ENCODE measurements at regions not wholly inside any gene's neighbourhood (a gene's known extent, or its start where the extent isn't known, plus 50 kb on each side); places are given as distances from the start of the nearest gene placed in this dataset.

- POLR2A ChIA-PET, result interaction anchor here (1.0 kb wide), 1 partner anchor 22 kb away, joined by 4 read pairs; no protein-coding TSS in a partner anchor
- CTCF ChIA-PET (ENCODE audit: unreplicated experiment), result no interaction called here
- TF ChIP-seq EZH2phosphoT487 (IDR thresholded peaks at IDR 0.05; ENCODE audit: borderline replicate concordance, low read depth, low read length), result no peak
- TF ChIP-seq, protein P1, sequence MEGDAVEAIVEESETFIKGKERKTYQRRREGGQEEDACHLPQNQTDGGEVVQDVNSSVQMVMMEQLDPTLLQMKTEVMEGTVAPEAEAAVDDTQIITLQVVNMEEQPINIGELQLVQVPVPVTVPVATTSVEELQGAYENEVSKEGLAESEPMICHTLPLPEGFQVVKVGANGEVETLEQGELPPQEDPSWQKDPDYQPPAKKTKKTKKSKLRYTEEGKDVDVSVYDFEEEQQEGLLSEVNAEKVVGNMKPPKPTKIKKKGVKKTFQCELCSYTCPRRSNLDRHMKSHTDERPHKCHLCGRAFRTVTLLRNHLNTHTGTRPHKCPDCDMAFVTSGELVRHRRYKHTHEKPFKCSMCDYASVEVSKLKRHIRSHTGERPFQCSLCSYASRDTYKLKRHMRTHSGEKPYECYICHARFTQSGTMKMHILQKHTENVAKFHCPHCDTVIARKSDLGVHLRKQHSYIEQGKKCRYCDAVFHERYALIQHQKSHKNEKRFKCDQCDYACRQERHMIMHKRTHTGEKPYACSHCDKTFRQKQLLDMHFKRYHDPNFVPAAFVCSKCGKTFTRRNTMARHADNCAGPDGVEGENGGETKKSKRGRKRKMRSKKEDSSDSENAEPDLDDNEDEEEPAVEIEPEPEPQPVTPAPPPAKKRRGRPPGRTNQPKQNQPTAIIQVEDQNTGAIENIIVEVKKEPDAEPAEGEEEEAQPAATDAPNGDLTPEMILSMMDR (conservative IDR thresholded peaks at IDR 0.05; ENCODE audit: low read length), result no peak
These were observed 118.3 kb upstream of the SYNPR start for GRCh38 chr3:63159764-63160163.

DNA sequence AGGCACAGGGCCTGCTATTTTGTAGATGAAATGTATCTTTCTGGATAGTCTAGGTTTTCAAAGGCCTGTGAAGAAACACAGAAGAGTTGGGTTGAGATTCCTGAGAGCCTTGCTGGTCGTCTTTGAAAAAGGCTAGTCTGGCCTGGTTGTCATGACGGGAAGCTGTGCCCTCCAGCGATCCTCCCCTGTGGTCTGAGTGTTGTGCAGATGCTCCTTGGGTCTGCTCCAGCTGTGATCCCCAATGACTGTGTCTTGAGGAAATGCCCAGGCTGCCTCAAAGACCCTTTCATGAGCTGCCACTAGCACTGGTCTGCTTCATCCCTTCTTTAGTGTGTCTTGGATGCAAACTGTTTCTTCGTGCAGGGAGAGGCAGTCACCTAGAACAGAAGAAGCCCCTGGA, 111.0 kb upstream of the SYNPR start:
- Histone ChIP-seq H3K9me3 (ENCODE audit: low read length) (no peaks in the 10 kb centered on the region), H3K4me3 (ENCODE audit: low read depth, low read length, poor library complexity, severe bottlenecking) (no peak overlapping the region), H3K79me2 (ENCODE audit: insufficient read depth, low read depth, low read length) (no peaks in the 10 kb centered on the region), H3K27ac (ENCODE audit: low read depth, low read length, poor library complexity, severe bottlenecking) (no peak overlapping the region), H3K4me2 (ENCODE audit: low read length) (no peak overlapping the region), H3K9me2 (ENCODE audit: insufficient read depth, low read length) (no peaks in the 10 kb centered on the region), H3K4me1 (ENCODE audit: insufficient read depth, low read length, poor library complexity, severe bottlenecking) (no peaks in the 10 kb centered on the region), H4K20me1 (ENCODE audit: insufficient read depth, low read length) (no peaks in the 10 kb centered on the region), H2AFZ (ENCODE audit: low read length) (no peak overlapping the region), H3K36me3 (ENCODE audit: insufficient read depth, low read length) (no peaks in the 10 kb centered on the region)
- intact Hi-C loops (cut with micrococcal nuclease; ENCODE audit: unreplicated experiment), result no loop called here
- CTCF ChIA-PET (ENCODE audit: unreplicated experiment), result no interaction called here
- BruUV-seq (replicated peaks), result no TSS peak
- POLR2A ChIA-PET, result no interaction called here
- TF ChIP-seq, protein P1 (conservative IDR thresholded peaks at IDR 0.05; ENCODE audit: low read length), result no peak
- no peak for TF ChIP-seq EZH2phosphoT487 (IDR thresholded peaks at IDR 0.05; ENCODE audit: borderline replicate concordance, low read depth, low read length)
- DNase-seq (ENCODE audit: low spot score), result no peak

More at GRCh38 chr3:63159764-63160163, 118.3 kb upstream of the SYNPR start:
- Histone ChIP-seq H4K20me1 (ENCODE audit: insufficient read depth, low read length) (no peaks in the 10 kb centered on the region), H3K9me2 (ENCODE audit: insufficient read depth, low read length) (no peaks in the 10 kb centered on the region), H3K79me2 (ENCODE audit: insufficient read depth, low read depth, low read length) (no peaks in the 10 kb centered on the region), H3K4me2 (ENCODE audit: low read length) (no peak overlapping the region), H2AFZ (ENCODE audit: low read length) (no peak overlapping the region), H3K4me3 (ENCODE audit: low read depth, low read length, poor library complexity, severe bottlenecking) (no peak overlapping the region), H3K9me3 (ENCODE audit: low read length) (no peaks in the 10 kb centered on the region), H3K4me1 (ENCODE audit: insufficient read depth, low read length, poor library complexity, severe bottlenecking) (no peaks in the 10 kb centered on the region), H3K36me3 (ENCODE audit: insufficient read depth, low read length) (no peaks in the 10 kb centered on the region), H3K27ac (ENCODE audit: low read depth, low read length, poor library complexity, severe bottlenecking) (no peak overlapping the region)
- BruUV-seq (replicated peaks), result no TSS peak
- no peak for DNase-seq (ENCODE audit: low spot score)
- intact Hi-C loops (cut with micrococcal nuclease; ENCODE audit: unreplicated experiment), result no loop called here

- H3K4me3 ChIP-seq (ENCODE audit: low read depth, low read length, poor library complexity, severe bottlenecking), result no peak overlapping the region
- no TSS peak for BruUV-seq (replicated peaks)
- intact Hi-C loops (cut with micrococcal nuclease; ENCODE audit: unreplicated experiment), result no loop called here
These were observed 109.9 kb upstream of the SYNPR start for GRCh38 chr3:63168179-63168578.

More at GRCh38 chr3:63168179-63168578, 109.9 kb upstream of the SYNPR start:
- Histone ChIP-seq H3K9me3 (ENCODE audit: low read length) (no peaks in the 10 kb centered on the region), H3K36me3 (ENCODE audit: insufficient read depth, low read length) (no peaks in the 10 kb centered on the region), H3K27ac (ENCODE audit: low read depth, low read length, poor library complexity, severe bottlenecking) (no peak overlapping the region), H2AFZ (ENCODE audit: low read length) (no peak overlapping the region), H3K4me1 (ENCODE audit: insufficient read depth, low read length, poor library complexity, severe bottlenecking) (no peaks in the 10 kb centered on the region), H3K79me2 (ENCODE audit: insufficient read depth, low read depth, low read length) (no peaks in the 10 kb centered on the region), H4K20me1 (ENCODE audit: insufficient read depth, low read length) (no peaks in the 10 kb centered on the region), H3K9me2 (ENCODE audit: insufficient read depth, low read length) (no peaks in the 10 kb centered on the region), H3K4me2 (ENCODE audit: low read length) (no peak overlapping the region)
- ChIA-PET CTCF (ENCODE audit: unreplicated experiment) (no interaction called here), POLR2A (no interaction called here)
- no peak for DNase-seq (ENCODE audit: low spot score)
- TF ChIP-seq EZH2phosphoT487 (IDR thresholded peaks at IDR 0.05; ENCODE audit: borderline replicate concordance, low read depth, low read length), result no peak
- TF ChIP-seq, protein P1 (conservative IDR thresholded peaks at IDR 0.05; ENCODE audit: low read length), result no peak
